GM12878 (cell line): ENCODE measurements at regions not wholly inside any gene's neighbourhood (a gene's known extent, or its start where the extent isn't known, plus 50 kb on each side); places are given as distances from the start of the nearest gene placed in this dataset.

ENCODE experiments used
- BCL3 ChIP-seq: IDR thresholded peaks from 2 replicates; pipeline ENCODE4 v1.6.1; 2011; ENCODE audit warnings: borderline replicate concordance, low read depth, mild to moderate bottlenecking, moderate library complexity, low read length; ENCODE audit not compliant: insufficient read depth, poor library complexity, severe bottlenecking
- CHD4 ChIP-seq: fragments of 200-600 bp; sonication (generic); IDR thresholded peaks from 2 replicates; pipeline ENCODE4 v1.6.1; 2016; ENCODE audit warnings: mild to moderate bottlenecking
- GABPA ChIP-seq: IDR thresholded peaks from 2 replicates; pipeline ENCODE4 v1.6.1; 2014; ENCODE audit warnings: antibody characterized with exemption, low read depth, mild to moderate bottlenecking, inconsistent platforms
- HSF1 ChIP-seq: fragments of 150-350 bp; IDR thresholded peaks from 2 replicates; pipeline ENCODE4 v1.6.1; 2014; ENCODE audit warnings: mild to moderate bottlenecking, low read depth, low read length
- IRF5 ChIP-seq: fragments of 450-650 bp; IDR thresholded peaks from 2 replicates; pipeline ENCODE4 v1.6.1; 2017; ENCODE audit warnings: borderline replicate concordance
- MYB ChIP-seq: fragments of 150-350 bp; IDR thresholded peaks from 2 replicates; pipeline ENCODE4 v1.6.1; 2014; ENCODE audit warnings: mild to moderate bottlenecking, low read depth, low read length, borderline replicate concordance
- POU2F2 ChIP-seq: IDR thresholded peaks from 3 replicates; pipeline ENCODE4 v1.6.1; 2011; ENCODE audit warnings: low read depth, mild to moderate bottlenecking, low read length, borderline replicate concordance
- SKIL ChIP-seq: fragments of 450-650 bp; IDR thresholded peaks from 2 replicates; pipeline ENCODE4 v1.6.1; 2017; ENCODE audit warnings: mild to moderate bottlenecking, low read depth, inconsistent platforms; ENCODE audit not compliant: poor library complexity, severe bottlenecking
- SMARCA5 ChIP-seq: fragments of 450-650 bp; IDR thresholded peaks from 2 replicates; pipeline ENCODE4 v1.6.1; 2017; ENCODE audit warnings: mild to moderate bottlenecking
- USF2 ChIP-seq: IDR thresholded peaks from 2 replicates; pipeline ENCODE4 v1.6.1; 2011; ENCODE audit warnings: low read depth, low read length, improper control_type of control experiment, borderline replicate concordance
- ZNF384 ChIP-seq: IDR thresholded peaks from 2 replicates; pipeline ENCODE4 v1.6.1; 2012; ENCODE audit warnings: low read depth, mild to moderate bottlenecking, low read length, improper control_type of control experiment, borderline replicate concordance

- TF ChIP-seq USF2 (no peak), SKIL (no peak), IRF5 (no peak), ZNF384 (no peak), CHD4 (no peak), POU2F2 (no peak), HSF1 (no peak), BCL3 (no peak), GABPA (no peak), MYB (no peak), SMARCA5 (no peak)
Measured at GRCh38 chr1:69163241-69163640, 404.5 kb upstream of the LRRC7 start (continued).
